K562 (cell line): ENCODE measurements at regions not wholly inside any gene's neighbourhood (a gene's known extent, or its start where the extent isn't known, plus 50 kb on each side); places are given as distances from the start of the nearest gene placed in this dataset.

Experiments used
- ATAC-seq: fragments of 200-7000 bp; cut with Tn5 transposase; 3 replicates; pipeline ENCODE4 v1.9.1; 2020; ENCODE audit warnings: moderate library complexity
- BruUV-seq: library from RNA; stranded (reverse); fragments of 400-500 nt; replicated peaks from 2 replicates; lab custom pipeline; 2021; lab: Mats Ljungman, UMichigan
- CTCF ChIA-PET: fragments of 300-600 bp; formaldehyde crosslinking; extraction: SDS; loops from one replicate; lab custom pipeline; 2021; ENCODE audit warnings: low intra/inter-chr PET ratio; lab: Yijun Ruan, JAX
- POLR2A ChIA-PET: fragments of 300-600, 350-650 bp; sonication (Branson Sonifier 250); formaldehyde crosslinking; extraction: SDS; loops from one replicate; lab custom pipeline; 2021; ENCODE audit warnings: antibody characterized with exemption, inconsistent platforms; lab: Yijun Ruan, JAX
- DNase-seq, 4 experiments: peaks; one replicate each; pipeline versions ENCODE4 v3.0.0 to v3.0.0-alpha.2; 2011 to 2018; ENCODE audit warnings: low spot score in 3 of 4, mixed read lengths in 3 of 4; ENCODE audit errors: extremely low read depth in 1 of 4
- FAIRE-seq: peaks from 2 replicates; lab custom pipeline; 2011; peaks lifted over from hg19 to GRCh38; lab: Jason Lieb, UNC
- H2AFZ ChIP-seq: 2 replicates; pipeline ENCODE4 v1.6.0; 2011; ENCODE audit warnings: low read depth, low read length, control low read depth, inconsistent platforms
- H3K27ac ChIP-seq: fragments of 200-600 bp; 3 replicates; pipeline ENCODE4 v1.8.0; 2011; ENCODE audit warnings: low read depth, mild to moderate bottlenecking, control low read depth, inconsistent platforms, low read length, moderate library complexity, mixed read lengths; ENCODE audit errors: extremely low read depth
- H3K27me3 ChIP-seq, 2 experiments: fragments of 300-600 bp in 1 of 2; 2 replicates in 1 of 2; 3 replicates in 1 of 2; pipeline versions ENCODE4 v1.6.0 to v1.8.0; 2011; ENCODE audit warnings: inconsistent platforms in 2 of 2, low read length in 2 of 2, mild to moderate bottlenecking in 1 of 2, mixed read lengths in 1 of 2, moderate library complexity in 1 of 2; ENCODE audit not compliant: control insufficient read depth in 2 of 2, insufficient read depth in 2 of 2
- H3K36me3 ChIP-seq: fragments of 300-600 bp; 3 replicates; pipeline ENCODE4 v1.8.0; 2011; ENCODE audit warnings: mild to moderate bottlenecking, low read length, inconsistent platforms; ENCODE audit not compliant: control insufficient read depth, insufficient read depth
- H3K4me1 ChIP-seq, 2 experiments: fragments of 200-600 bp in 1 of 2; replicated peaks in 1 of 2; 2 replicates in 1 of 2; 3 replicates in 1 of 2; pipeline versions ENCODE4 v1.5.1 to v1.8.0; 2011; ENCODE audit warnings: inconsistent platforms in 2 of 2, low read length in 2 of 2, mild to moderate bottlenecking in 1 of 2, mixed read lengths in 1 of 2, moderate library complexity in 1 of 2; ENCODE audit not compliant: control insufficient read depth in 2 of 2, insufficient read depth in 2 of 2
- H3K4me2 ChIP-seq: 2 replicates; pipeline ENCODE4 v1.6.1; 2011; ENCODE audit warnings: low read length, control low read depth, inconsistent platforms, mixed read lengths; ENCODE audit not compliant: insufficient read depth
- H3K4me3 ChIP-seq: fragments of 200-600 bp; sonication (generic), shearing (Covaris generic); 2 replicates; pipeline ENCODE4 v1.5.1; 2016; ENCODE audit warnings: control low read depth, inconsistent platforms
- H3K79me2 ChIP-seq: fragments of 200-600 bp; 3 replicates; pipeline ENCODE4 v1.8.0; 2011; ENCODE audit warnings: low read length, inconsistent platforms; ENCODE audit not compliant: control insufficient read depth, insufficient read depth
- H3K9ac ChIP-seq, 2 experiments: 2 replicates each; pipeline versions ENCODE4 v1.6.0 to v1.6.1; 2011; ENCODE audit warnings: low read depth in 2 of 2, low read length in 2 of 2, control low read depth in 1 of 2, inconsistent platforms in 1 of 2, mild to moderate bottlenecking in 1 of 2, mixed read lengths in 1 of 2; ENCODE audit not compliant: insufficient read depth in 1 of 2
- H3K9me1 ChIP-seq: one replicate; pipeline ENCODE4 v1.6.0; 2011; ENCODE audit warnings: inconsistent platforms, mild to moderate bottlenecking, low read length, moderate library complexity; ENCODE audit not compliant: control insufficient read depth, insufficient read depth
- H3K9me3 ChIP-seq: replicated peaks from 2 replicates; pipeline ENCODE4 v1.5.1; 2011; ENCODE audit warnings: low read depth, low read length, inconsistent platforms; ENCODE audit not compliant: control insufficient read depth, insufficient read depth
- H4K20me1 ChIP-seq: replicated peaks from 2 replicates; pipeline ENCODE4 v1.6.1; 2011; ENCODE audit warnings: low read length, inconsistent platforms, mixed read lengths; ENCODE audit not compliant: control insufficient read depth, insufficient read depth
- AFF4 ChIP-seq: sonication (generic); formaldehyde crosslinking; IDR thresholded peaks from 2 replicates; pipeline ENCODE4 v1.8.0; 2023; ENCODE audit warnings: mild to moderate bottlenecking, missing genetic modification reagents
- ARID1B ChIP-seq: fragments of 450-650 bp; IDR thresholded peaks from 2 replicates; pipeline ENCODE4 v1.6.1; 2016; ENCODE audit warnings: antibody characterized with exemption, mild to moderate bottlenecking, inconsistent platforms
- BRCA1 ChIP-seq, 2 experiments: fragments of 450-650 bp in 1 of 2; sonication (generic) in 1 of 2; formaldehyde crosslinking in 1 of 2; IDR thresholded peaks; 2 replicates each; pipeline versions ENCODE4 v1.5.0 to v1.6.1; 2017 to 2020; ENCODE audit warnings: mild to moderate bottlenecking in 1 of 2, missing genetic modification reagents in 1 of 2
- CHCHD3 ChIP-seq: fragments of 250-450 bp; sonication (Bioruptor Pico); IDR thresholded peaks from 2 replicates; pipeline ENCODE4 v2.1.2; 2022; ENCODE audit warnings: mild to moderate bottlenecking
- CXXC5 ChIP-seq: fragments of 250-450 bp; sonication (Bioruptor Pico); IDR thresholded peaks from 2 replicates; pipeline ENCODE4 v1.8.0; 2022; ENCODE audit warnings: inconsistent platforms, mild to moderate bottlenecking, moderate library complexity
- E2F3 ChIP-seq: fragments of 250-450 bp; sonication (Bioruptor Pico); IDR thresholded peaks from 2 replicates; pipeline ENCODE4 v1.4.0; 2020; ENCODE audit warnings: mild to moderate bottlenecking
- GMEB1 ChIP-seq: fragments of 250-450 bp; sonication (Bioruptor Pico); IDR thresholded peaks from 2 replicates; pipeline ENCODE4 v1.4.0; 2020; ENCODE audit warnings: mild to moderate bottlenecking
- HNRNPL ChIP-seq: fragments of 200-400 bp; formaldehyde crosslinking; IDR thresholded peaks from 2 replicates; pipeline ENCODE4 v1.6.1; 2017; ENCODE audit warnings: low read depth, mild to moderate bottlenecking, low read length
- MAFG ChIP-seq: fragments of 450-650 bp; conservative IDR thresholded peaks from 2 replicates; pipeline ENCODE4 v1.6.1; 2016; ENCODE audit warnings: missing genetic modification characterization, missing compliant biosample characterization
- MCM2 ChIP-seq: fragments of 450-650 bp; IDR thresholded peaks from 2 replicates; pipeline ENCODE4 v1.6.1; 2017; ENCODE audit warnings: low read depth, mild to moderate bottlenecking
- RBM17 ChIP-seq: fragments of 200-400 bp; formaldehyde crosslinking; IDR thresholded peaks from 2 replicates; pipeline ENCODE4 v1.6.1; 2017; ENCODE audit warnings: low read depth, mild to moderate bottlenecking, low read length, borderline replicate concordance
- RBM25 ChIP-seq: fragments of 200-400 bp; formaldehyde crosslinking; IDR thresholded peaks from 2 replicates; pipeline ENCODE4 v1.6.1; 2018; ENCODE audit warnings: low read length, low read depth, moderate library complexity; ENCODE audit not compliant: severe bottlenecking
- RCOR1 ChIP-seq, 2 experiments: IDR thresholded peaks; 2 replicates each; pipeline ENCODE4 v1.6.1; 2012; ENCODE audit warnings: low read depth in 2 of 2, low read length in 2 of 2, borderline replicate concordance in 1 of 2, improper control_type of control experiment in 1 of 2
- TRIM25 ChIP-seq: fragments of 450-650 bp; IDR thresholded peaks from 2 replicates; pipeline ENCODE4 v1.7.0; 2016; ENCODE audit warnings: borderline replicate concordance
- ZEB2 ChIP-seq: fragments of 450-650 bp; IDR thresholded peaks from 2 replicates; pipeline ENCODE4 v1.6.1; 2016
- ZNF586 ChIP-seq: fragments of 450-650 bp; formaldehyde crosslinking; conservative IDR thresholded peaks from 2 replicates; pipeline ENCODE4 v1.4.0; 2020; ENCODE audit warnings: mild to moderate bottlenecking, moderate library complexity
- in situ Hi-C: fragments of 300-500 bp; cut with MboI; formaldehyde crosslinking; loops from 4 replicates; pipeline ENCODE4 v1.15.0; 2018; ENCODE audit warnings: inconsistent platforms, mixed read lengths
- intact Hi-C: fragments of 100-400 bp; cut with micrococcal nuclease; formaldehyde crosslinking; loops from 2 replicates; pipeline ENCODE4 v1.14.2; 2022

GRCh38 chr1:69438056-69438795, 129.5 kb upstream of the LRRC7 start (continued):
- TF ChIP-seq AFF4 (no peak), RBM17 (no peak), MAFG (tag) (no peak), RBM25 (no peak), E2F3 (CRISPR knock-in tag) (no peak)

- Histone ChIP-seq H3K4me3 (no peak overlapping the region), H3K9ac (no peak overlapping the region), H3K9me1 (no peaks in the 10 kb centered on the region), H4K20me1 (no peaks in the 10 kb centered on the region), H3K4me2 (no peak overlapping the region), H2AFZ (no peak overlapping the region), H3K27ac (no peak overlapping the region), H3K9me3 (no peaks in the 10 kb centered on the region), H3K36me3 (no peaks in the 10 kb centered on the region), H3K4me1 (no peaks in the 10 kb centered on the region), H3K27me3 (no peaks in the 10 kb centered on the region), H3K79me2 (no peaks in the 10 kb centered on the region)
- ATAC-seq = no peak
- FAIRE-seq = no peak
- POLR2A ChIA-PET = no interaction called here
- CTCF ChIA-PET = no interaction called here
- BruUV-seq = no TSS peak
- in situ Hi-C loops (no loop called here), intact Hi-C loops (no loop called here)
- no peak for DNase-seq
- TF ChIP-seq HNRNPL (no peak), ZEB2 (no peak), ZNF586 (no peak), CHCHD3 (CRISPR knock-in tag) (no peak), BRCA1 (IDR thresholded peaks at IDR 0.05) (no peak), BRCA1 (CRISPR knock-in tag; IDR thresholded peaks at IDR 0.05) (no peak), TRIM25 (no peak), ARID1B (no peak), CXXC5 (CRISPR knock-in tag) (no peak), MCM2 (no peak), RCOR1 (IDR thresholded peaks at IDR 0.05; ENCODE audit: borderline replicate concordance in 1 of 2, low read depth in 2 of 2, low read length in 2 of 2) (no peak), GMEB1 (CRISPR knock-in tag) (no peak)
Measured at GRCh38 chr1:69441496-69441895, 126.2 kb upstream of the LRRC7 start.
